Stimulated activated CD8-positive, alpha-beta memory T cell treated with anti-CD3 and anti-CD28 coated beads, Interleukin-15, amount 100 ng/mL, for 1 hour (primary cell): ENCODE measurements at regions not wholly inside any gene's neighbourhood (a gene's known extent, or its start where the extent isn't known, plus 50 kb on each side); places are given as distances from the start of the nearest gene placed in this dataset.

Experiments used
- DNase-seq: peaks from one replicate; pipeline ENCODE4 v3.0.0-alpha.2; 2020; ENCODE audit warnings: low read depth

GRCh38 chr13:24081387-24081786 lies 79.1 kb upstream of the SPATA13 start:
- no peak for DNase-seq

- no peak for DNase-seq
Observed at GRCh38 chr13:24083141-24083540, 77.4 kb upstream of the SPATA13 start.

- no peak for DNase-seq
Observed at GRCh38 chr13:24083722-24084421, 76.6 kb upstream of the SPATA13 start.

- DNase-seq = no peak
Observed at GRCh38 chr13:24085662-24086061, 74.9 kb upstream of the SPATA13 start.

- DNase-seq = no peak
Observed at GRCh38 chr13:24086642-24087041, 73.9 kb upstream of the SPATA13 start.

GRCh38 chr13:24087605-24088225 lies 72.8 kb upstream of the SPATA13 start:
- DNase-seq = no peak

- DNase-seq = no peak
Observed at GRCh38 chr13:24090049-24090448, 70.5 kb upstream of the SPATA13 start.

GRCh38 chr13:24091080-24091479 lies 69.4 kb upstream of the SPATA13 start:
- no peak for DNase-seq

- no peak for DNase-seq
Observed at GRCh38 chr13:24092108-24092507, 68.4 kb upstream of the SPATA13 start.

- DNase-seq = no peak
Observed at GRCh38 chr13:24093047-24093446, 67.5 kb upstream of the SPATA13 start.

- no peak for DNase-seq
Observed at GRCh38 chr13:24096659-24097058, 63.9 kb upstream of the SPATA13 start.

- no peak for DNase-seq
Observed at GRCh38 chr13:24097064-24097463, 63.5 kb upstream of the SPATA13 start.

- no peak for DNase-seq
Observed at GRCh38 chr13:24097667-24098066, 62.9 kb upstream of the SPATA13 start.

GRCh38 chr13:24099490-24099889 lies 61.0 kb upstream of the SPATA13 start:
- DNase-seq = no peak

- no peak for DNase-seq
Observed at GRCh38 chr13:24100188-24100587, 60.3 kb upstream of the SPATA13 start.

- DNase-seq = no peak
Observed at GRCh38 chr13:24103782-24104372, 56.6 kb upstream of the SPATA13 start.

- DNase-seq = no peak
Observed at GRCh38 chr13:24104723-24105122, 55.8 kb upstream of the SPATA13 start.

GRCh38 chr13:24106429-24106828 lies 54.1 kb upstream of the SPATA13 start:
- DNase-seq = no peak

GRCh38 chr13:24107955-24108614 lies 52.4 kb upstream of the SPATA13 start:
- no peak for DNase-seq

GRCh38 chr13:24108615-24108965 lies 51.9 kb upstream of the SPATA13 start:
- DNase-seq = no peak

- no peak for DNase-seq
Observed at GRCh38 chr13:24110011-24110410, 50.5 kb upstream of the SPATA13 start.
